ENCODE measurements at regions not wholly inside any gene's neighbourhood (a gene's known extent, or its start where the extent isn't known, plus 50 kb on each side); places are given as distances from the start of the nearest gene placed in this dataset.

DNA sequence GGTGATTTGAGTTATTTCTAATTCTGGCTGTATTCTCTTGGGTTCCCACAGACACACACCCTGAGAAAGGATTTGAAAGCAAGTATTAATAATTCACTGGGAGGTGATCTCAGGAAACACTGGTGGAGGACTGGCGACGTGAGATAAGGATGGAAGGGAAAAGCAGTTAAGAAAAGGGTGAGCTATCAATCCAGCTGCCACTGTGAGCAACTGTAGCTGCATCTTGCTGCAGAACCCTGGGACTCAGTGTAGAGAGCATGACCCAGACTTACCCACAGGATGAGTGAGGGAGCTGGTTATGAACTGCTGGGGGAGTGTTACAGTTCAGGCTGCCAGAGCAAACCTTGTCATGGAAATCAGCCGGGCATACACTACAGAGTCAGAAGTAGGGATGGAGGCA is 71.9 kb downstream of the RESF1 start:
- no peak for DNase-seq (ENCODE audit: low spot score in 2 of 2)
- intact Hi-C loops (cut with DNase I), result no loop called here
- TF ChIP-seq, protein P1, sequence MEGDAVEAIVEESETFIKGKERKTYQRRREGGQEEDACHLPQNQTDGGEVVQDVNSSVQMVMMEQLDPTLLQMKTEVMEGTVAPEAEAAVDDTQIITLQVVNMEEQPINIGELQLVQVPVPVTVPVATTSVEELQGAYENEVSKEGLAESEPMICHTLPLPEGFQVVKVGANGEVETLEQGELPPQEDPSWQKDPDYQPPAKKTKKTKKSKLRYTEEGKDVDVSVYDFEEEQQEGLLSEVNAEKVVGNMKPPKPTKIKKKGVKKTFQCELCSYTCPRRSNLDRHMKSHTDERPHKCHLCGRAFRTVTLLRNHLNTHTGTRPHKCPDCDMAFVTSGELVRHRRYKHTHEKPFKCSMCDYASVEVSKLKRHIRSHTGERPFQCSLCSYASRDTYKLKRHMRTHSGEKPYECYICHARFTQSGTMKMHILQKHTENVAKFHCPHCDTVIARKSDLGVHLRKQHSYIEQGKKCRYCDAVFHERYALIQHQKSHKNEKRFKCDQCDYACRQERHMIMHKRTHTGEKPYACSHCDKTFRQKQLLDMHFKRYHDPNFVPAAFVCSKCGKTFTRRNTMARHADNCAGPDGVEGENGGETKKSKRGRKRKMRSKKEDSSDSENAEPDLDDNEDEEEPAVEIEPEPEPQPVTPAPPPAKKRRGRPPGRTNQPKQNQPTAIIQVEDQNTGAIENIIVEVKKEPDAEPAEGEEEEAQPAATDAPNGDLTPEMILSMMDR (IDR thresholded peaks at IDR 0.05), result no peak
- Histone ChIP-seq H3K27ac (no peak overlapping the region), H3K4me1 (no peaks in the 10 kb centered on the region), H3K36me3 (no peaks in the 10 kb centered on the region), H3K4me3 (no peak overlapping the region), H3K27me3 (no peaks in the 10 kb centered on the region), H3K9me3 (no peaks in the 10 kb centered on the region)

DNA sequence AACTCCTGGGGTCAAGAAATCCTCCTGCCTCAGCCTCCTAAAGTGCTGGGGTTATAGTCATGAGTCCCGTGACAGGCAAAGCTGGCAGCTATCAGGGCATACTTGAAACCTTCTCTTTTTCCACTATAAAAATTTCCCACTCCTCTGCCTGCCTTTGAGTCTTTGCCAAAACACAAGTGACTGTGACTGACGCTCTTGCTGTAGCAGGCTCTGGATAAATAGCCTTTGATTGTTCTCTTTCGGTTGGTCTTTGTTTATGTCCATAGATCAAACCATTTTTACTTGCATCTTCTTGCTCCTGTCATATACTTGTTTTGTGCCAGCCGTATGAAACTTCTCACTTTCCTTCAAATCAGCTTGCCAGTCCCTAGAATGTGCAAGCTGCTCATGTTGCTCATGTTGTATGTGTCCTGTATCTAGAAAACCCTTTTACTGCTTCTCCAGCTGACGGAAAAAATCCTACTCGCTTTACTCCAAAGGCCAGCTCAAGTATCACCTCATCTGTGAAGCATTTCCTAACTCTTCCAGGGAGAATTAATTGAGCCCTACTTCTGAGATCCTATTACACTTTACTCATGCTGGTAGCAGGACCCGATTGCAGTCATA is 73.1 kb downstream of the RESF1 start:
- Histone ChIP-seq H3K27ac (no peak overlapping the region), H3K4me1 (no peaks in the 10 kb centered on the region), H3K9me3 (no peaks in the 10 kb centered on the region), H3K36me3 (no peaks in the 10 kb centered on the region), H3K4me3 (no peak overlapping the region), H3K27me3 (no peaks in the 10 kb centered on the region)
- intact Hi-C loops (cut with DNase I), result no loop called here
- DNase-seq (ENCODE audit: low spot score in 2 of 2), result no peak
- TF ChIP-seq, protein P1 (IDR thresholded peaks at IDR 0.05), result no peak

DNA sequence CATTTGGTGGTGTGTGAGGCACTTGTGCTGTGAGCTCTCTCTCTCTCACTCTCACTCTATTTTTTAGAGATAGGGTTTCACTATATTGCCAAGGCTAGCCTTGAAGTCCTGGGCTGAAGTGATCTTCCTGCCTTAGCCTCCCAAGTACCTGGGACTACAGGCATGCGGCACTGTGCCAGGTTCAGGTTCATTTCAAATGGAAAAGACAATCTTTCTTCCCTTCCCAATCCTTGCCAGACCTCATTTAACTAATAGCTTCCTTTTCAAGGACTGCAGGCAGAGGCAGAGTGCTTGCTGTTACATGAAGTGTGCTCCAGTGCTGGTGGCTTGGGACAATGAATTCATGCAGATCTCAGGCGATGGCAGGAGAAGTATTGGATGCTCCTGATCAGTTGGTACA is 73.2 kb upstream of the BICD1 start:
- Histone ChIP-seq H3K36me3 (no peaks in the 10 kb centered on the region), H3K9me3 (no peaks in the 10 kb centered on the region), H3K4me1 (no peaks in the 10 kb centered on the region), H3K27ac (no peak overlapping the region), H3K4me3 (no peak overlapping the region), H3K27me3 (no peaks in the 10 kb centered on the region)
- no peak for DNase-seq (ENCODE audit: low spot score in 2 of 2)
- TF ChIP-seq, protein P1 (IDR thresholded peaks at IDR 0.05), result no peak
- intact Hi-C loops (cut with DNase I), result no loop called here

DNA sequence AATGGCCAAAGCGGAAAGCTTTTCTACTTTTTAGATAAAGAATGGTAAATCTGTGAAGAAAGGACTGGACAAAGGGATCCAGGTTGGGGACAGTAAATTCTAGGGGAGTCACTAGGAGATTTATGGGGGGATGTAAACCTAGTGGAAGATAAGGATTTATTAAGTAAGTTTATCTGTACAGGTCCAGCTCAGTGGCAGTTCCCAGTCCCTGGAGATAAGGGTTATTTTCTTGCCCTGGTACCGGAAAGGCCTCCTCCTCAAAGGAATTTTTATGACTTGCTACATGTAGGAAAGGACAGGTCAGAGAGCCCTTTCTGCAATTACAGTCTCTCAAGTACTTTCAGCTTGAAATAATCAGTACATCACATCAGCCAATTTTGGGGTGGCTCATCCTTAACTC is 72.6 kb upstream of the BICD1 start:
- no peak for DNase-seq (ENCODE audit: low spot score in 2 of 2)
- Histone ChIP-seq H3K27ac (no peak overlapping the region), H3K4me1 (no peaks in the 10 kb centered on the region), H3K27me3 (no peaks in the 10 kb centered on the region), H3K36me3 (no peaks in the 10 kb centered on the region), H3K4me3 (no peak overlapping the region), H3K9me3 (no peaks in the 10 kb centered on the region)
- intact Hi-C loops (cut with DNase I), result no loop called here
- TF ChIP-seq, protein P1 (IDR thresholded peaks at IDR 0.05), result no peak

DNA sequence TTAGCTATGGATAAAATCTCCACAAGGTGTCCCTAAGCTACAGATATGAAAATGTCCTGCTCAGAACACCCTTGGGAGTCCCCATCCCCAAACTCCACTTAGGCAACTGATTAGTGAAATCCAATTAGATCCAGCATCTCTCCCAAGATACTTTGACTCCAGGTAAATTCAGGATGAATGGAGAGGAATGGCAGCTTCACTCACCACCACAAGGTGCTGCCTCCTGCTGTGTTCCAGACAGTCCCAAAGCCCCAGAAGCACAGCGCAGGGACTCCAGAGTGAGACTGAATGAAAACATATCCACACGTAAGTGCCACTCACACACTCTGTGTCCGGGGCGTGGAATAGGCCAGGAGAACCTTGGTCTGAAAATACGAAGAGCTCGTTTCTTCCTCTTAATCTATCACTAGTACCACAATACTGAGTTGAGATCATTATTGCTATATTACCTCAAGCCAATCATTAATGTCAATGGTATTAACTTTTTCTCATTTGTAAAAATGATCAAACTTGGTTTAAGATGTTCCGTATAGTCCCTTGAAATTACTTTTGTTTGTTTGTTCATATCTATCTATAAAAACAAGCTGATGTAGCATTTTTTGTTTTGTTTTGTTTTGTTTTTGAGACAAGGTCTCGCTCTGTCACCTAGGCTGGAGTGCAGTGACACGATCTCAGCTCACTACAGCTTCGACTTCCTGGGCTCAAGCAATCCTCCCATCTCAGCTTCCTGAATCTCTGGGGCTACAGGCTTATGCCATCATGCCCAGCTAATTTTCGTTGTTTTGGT is 70.0 kb upstream of the BICD1 start:
- TF ChIP-seq, protein P1 (IDR thresholded peaks at IDR 0.05), result no peak
- H3K9me3 ChIP-seq, result no peaks in the 10 kb centered on the region
- H3K36me3 ChIP-seq, result no peaks in the 10 kb centered on the region
- no peak overlapping the region for H3K4me3 ChIP-seq
- DNase-seq (ENCODE audit: low spot score in 2 of 2), result no peak
- no peak overlapping the region for H3K27ac ChIP-seq
- no peaks in the 10 kb centered on the region for H3K27me3 ChIP-seq
- no peaks in the 10 kb centered on the region for H3K4me1 ChIP-seq
- intact Hi-C loops (cut with DNase I), result no loop called here
